GM19468 (cell line): ENCODE measurements at regions not wholly inside any gene's neighbourhood (a gene's known extent, or its start where the extent isn't known, plus 50 kb on each side); places are given as distances from the start of the nearest gene placed in this dataset.

ENCODE experiments used
- ATAC-seq: cut with Tn5 transposase; IDR thresholded peaks from one replicate; pipeline ENCODE4 v1.9.1; 2021; ENCODE audit warnings: mild to moderate bottlenecking, moderate library complexity, moderate number of reproducible peaks; ENCODE audit not compliant: unreplicated experiment; ENCODE audit errors: extremely low read depth

DNA sequence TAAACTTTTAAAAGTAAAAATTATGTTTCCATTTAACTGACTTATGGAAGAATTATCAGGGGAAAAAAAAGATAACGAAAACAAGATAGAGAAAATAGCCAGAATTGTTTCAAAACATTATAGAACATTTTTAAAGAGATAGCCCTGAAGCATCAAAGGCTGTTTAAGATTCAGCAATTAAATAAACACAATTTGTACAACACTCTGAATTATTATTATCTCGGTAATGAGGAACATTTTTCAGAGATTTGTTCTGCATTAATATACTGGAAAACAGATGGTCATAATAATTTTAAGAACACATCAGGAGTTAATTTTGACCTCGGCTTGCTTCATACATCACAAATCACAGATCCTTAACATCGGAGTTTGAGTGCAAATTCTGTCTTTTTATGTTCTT is 643.8 kb downstream of the SORCS1 start:
- ATAC-seq: no peak

DNA sequence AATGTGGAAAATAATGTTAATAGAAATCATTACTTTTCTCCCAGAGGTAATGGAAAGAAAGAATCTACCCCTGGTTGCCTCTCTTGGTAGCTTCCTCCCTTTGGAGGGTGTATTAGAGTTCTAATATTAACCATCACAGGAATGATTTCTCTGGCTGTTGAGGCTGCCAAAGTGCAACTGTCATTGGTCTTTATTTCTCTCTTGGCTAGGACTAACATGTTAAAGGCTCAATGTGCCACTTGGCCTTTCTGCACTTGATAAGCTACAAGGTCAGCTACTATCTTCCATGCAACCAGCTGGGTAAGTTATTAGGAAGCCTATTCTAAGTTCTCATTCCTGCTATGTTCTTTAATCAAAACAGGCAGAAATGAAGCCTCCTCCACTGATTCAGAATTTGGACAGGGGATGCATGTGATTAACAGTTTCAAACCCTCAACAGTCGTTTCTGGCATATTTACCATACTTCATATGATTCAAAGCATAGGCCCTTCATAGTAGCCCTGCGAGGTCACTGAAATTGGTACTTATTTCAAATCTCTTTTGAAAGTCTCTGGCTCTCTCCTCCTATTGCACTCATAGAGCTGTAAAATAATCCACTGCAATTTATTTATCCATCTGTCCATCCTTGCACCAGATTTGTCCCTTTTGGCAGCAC is 645.0 kb downstream of the SORCS1 start:
- no peak for ATAC-seq

DNA sequence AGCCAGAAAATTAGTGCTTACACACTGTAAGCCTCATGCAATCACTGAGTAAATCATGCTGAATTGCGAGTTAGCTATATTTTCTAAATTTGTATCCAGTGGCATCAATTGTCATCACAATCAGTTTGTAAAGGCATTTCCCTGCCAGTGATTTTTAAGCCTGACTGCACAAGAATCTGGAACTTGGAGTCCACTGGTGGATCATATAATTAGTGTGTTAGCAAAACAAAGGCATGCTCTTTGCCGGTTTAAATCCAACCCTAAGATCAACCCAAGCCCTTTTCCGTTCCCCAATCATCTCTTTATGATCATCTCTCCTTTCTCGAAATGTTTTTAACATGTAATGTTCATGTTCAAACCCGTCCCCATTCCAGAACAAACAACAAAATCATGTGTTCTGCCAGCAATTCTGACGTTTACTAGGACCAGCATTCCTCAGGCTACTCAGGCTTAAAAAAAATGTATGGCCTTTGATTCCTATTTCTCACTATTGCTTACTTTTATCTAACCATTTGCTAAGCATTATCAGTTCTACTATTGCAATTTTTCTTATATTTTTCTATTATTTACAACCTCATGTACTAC is 649.2 kb downstream of the SORCS1 start:
- ATAC-seq: no peak

DNA sequence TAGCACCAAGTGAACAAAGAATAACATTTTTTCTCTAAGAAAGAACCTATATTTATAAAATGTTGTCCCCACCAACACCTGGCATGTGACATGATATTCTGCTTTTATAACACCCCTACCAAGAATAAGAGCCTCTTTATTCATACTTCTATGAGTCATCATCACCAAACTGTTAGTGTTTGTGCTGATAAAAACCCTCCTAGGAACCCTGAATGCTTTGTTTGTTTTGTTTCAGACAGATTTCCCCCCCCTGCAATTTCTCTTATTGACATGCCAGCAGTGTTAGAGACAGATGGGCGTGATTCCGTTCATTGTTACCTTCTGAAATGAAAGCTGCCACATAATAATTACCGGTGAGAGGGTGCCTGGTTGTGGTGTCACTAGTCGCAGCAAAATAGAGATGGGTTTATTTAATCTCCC is 651.1 kb downstream of the SORCS1 start:
- no peak for ATAC-seq

DNA sequence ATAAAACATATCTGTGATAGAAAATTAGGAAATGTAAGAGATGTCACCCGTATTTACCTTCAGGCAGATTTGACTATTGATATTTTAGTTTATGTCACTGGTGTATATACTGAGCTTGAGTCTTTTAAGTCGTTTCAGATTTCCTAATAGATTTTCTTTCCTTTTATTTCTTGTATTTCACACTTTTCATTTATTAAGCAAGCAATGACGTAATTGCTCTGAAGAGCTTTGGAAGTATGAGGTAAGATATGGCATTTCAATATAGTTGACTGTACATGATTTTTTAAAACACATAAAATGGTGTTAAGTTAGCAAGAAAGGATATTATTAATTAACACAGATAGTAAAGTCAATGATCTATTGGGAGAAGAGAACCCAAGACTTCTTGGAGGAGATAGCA is 652.6 kb downstream of the SORCS1 start:
- ATAC-seq: no peak

DNA sequence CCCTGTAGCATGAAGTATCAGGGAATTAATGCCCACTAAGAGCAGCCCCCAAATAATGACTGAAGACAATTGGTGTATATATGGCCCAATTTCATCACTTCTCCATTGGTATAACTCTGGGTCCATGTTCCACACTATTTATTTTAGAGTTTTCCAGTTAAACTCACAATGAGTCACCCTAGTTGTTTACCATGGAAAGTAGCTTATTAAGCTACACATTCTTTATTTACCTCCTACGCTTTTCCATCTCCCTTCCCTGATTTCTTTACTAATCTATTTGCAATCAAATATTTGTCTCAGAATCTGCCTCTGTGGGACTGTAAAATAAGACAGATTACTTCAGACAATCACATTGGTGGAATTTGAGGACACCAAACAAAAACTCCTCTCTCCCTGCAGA is 655.6 kb downstream of the SORCS1 start:
- ATAC-seq: no peak

DNA sequence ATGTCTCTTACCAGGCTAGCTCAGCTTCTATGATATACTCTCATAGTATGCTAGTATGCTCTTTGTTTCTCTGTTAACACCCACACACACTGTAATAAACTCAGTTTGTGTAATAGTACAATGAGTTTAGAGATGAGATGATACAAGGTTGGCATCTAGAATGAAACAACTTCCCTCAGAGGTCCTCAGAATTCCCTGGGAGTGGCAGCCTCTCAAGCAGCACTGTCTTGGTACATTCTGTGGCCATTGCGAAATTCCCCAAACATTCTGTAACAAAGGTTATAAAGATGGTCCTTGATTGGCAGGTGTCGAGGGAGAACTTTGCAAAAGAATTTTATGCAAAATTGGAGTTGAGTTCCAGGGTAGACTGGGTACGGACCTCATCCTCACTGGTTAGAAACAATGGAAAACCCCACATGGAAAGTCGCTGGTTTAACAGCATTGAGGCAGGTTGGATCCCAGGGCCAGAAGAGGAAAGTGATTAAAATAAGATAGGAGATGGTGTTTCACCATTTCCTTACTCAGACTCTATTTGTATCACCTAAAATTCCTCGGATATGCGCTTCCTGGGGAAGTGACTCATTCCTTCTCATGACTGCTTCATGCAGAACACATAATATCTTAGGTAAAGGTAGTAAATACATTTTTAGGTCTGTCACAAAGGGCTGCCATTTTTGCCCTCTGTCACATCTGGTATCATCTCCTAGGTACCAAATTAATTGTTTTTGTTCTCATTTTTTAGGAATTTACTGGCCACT is 657.8 kb downstream of the SORCS1 start:
- no peak for ATAC-seq

DNA sequence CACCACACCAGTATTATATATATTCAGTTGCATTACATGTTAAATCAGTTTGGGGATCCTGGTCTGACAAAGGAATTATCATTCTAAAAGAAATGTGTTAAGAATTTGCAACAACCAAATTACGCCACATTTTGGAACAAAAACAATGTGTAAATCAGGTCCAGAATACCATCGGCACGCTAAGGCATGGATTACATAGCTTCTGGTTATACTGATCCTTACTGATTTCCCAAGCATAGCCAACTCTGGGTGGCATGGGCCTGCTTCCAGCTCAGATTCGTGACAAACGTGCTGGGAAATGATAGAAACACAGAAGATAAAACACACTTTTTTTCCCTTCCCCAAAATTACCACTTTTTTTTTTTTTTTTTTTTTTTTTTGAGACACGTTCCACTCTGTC is 660.0 kb downstream of the SORCS1 start:
- ATAC-seq: no peak

DNA sequence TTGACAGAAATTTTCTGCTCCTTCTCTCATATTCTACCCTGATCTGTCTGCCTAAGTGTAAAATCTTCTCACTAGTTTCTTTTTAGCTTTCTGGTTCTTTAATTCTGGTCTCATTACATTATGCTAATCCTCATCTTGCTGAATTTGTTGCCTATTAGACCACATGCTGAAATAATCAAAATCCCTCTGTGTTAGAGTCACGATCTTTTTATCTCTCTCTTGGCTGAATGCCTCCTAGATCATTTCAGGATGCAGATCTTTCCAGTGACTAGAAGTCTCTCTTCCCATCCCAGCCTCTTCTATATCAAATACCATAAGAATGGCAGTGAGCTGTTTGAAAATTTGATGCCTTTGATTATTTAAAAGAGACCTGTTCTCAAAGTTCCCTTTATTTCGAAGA is 661.9 kb downstream of the SORCS1 start:
- no peak for ATAC-seq

DNA sequence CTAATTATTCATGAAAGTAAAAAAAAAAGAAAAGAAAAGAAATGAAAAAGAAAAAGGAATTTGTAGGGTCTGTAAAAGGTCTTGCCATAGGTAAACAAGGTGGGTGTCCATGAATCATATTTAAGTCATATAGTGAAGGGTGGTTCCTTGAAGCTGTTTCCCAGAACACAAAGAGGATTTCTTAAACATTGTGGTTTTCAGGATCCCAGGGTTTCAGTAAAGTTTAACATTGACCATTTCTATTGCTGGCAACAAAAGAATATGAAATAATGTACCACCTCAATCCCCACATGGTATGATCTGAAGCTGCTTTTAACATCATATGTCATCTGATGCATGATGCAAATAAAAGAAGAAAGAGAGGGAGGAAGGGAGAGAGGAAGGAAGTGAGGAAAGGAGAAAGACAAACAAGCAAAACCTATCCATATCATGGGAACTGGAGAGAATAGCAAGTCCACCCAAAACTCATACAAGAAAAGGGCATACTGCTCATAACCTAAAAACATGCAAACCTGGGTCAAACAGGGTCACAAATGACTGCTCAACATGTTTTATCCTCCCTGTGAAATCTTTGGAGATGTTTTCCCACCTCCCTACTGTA is 663.5 kb downstream of the SORCS1 start:
- no peak for ATAC-seq

DNA sequence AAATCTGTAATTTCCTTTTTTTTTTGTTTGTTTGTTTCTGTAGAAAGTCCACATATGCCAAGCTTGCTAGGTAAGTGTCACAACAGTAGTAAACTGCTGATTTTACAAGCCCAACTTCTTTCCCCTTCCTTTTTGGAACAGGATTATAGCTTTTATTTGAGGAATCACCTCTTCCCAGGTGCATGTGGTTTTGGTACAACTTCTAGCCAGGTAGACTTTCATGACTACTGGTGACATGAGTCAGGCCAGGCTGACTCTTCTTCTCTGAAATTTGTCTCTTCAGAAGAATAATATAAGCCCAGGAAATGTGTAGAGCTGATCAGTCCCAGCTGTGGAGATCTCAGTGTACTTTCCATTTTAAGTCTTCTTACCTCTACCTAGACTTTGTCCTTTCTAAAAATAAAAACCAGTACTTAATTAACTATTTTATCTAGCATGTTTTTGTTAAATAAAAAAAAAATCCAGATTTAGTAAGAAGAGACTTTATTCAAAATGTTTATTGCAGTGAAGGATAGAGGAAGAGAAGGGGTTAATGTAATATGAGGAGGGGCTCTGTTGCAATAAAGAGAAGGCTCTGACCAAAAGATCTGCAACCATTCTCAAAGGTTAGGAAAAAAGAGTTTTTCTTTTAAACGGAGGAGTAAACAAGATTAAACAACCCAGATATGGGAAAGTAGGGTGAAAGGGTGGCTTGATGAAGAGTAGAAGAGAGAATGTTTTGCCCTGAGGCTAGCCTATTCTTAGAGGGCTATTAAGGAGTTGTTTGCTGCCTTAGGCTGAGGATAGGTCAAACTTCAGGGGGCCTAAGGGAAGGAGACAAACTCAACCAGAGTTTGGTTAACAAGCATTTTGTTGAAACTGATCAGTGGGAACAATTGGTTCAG is 664.2 kb downstream of the SORCS1 start:
- no peak for ATAC-seq

DNA sequence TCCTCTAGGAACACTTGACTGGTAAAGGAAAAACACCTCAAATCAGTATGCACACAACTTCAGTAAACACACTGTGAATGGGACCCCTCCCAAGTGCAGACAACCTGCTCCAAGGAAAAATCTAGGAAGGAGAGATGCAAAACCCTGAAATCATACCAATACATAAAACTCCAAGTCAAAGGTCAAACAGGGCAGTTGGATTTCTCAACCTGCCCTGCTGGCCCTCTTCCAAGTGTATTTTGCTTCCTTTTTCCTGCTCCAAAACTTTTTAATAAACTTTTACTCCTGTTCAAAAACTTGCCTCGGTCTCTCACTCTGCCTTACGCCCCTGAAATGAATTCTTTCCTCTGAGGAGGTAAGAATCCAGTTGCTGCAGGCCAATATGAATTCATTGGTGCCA is 665.1 kb downstream of the SORCS1 start:
- no peak for ATAC-seq

DNA sequence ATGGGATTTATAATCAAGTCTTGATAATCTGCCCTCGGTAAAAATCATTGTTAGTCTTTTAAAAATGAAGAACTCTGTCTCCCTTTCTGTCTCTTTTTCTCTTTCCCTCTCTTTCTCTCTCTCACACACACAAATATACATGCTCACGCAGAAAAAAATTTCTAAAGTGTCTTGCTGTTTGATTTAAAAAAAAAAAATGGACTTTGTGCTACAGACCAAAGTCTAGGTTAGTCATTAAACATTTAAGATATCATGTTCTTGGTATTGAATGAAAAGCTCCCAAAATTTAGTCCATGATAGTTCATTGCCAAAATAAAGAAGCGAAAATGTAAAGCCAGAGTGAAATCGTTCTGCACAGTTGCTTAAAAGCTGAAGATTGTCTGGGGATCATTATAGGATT is 665.8 kb downstream of the SORCS1 start:
- no peak for ATAC-seq

DNA sequence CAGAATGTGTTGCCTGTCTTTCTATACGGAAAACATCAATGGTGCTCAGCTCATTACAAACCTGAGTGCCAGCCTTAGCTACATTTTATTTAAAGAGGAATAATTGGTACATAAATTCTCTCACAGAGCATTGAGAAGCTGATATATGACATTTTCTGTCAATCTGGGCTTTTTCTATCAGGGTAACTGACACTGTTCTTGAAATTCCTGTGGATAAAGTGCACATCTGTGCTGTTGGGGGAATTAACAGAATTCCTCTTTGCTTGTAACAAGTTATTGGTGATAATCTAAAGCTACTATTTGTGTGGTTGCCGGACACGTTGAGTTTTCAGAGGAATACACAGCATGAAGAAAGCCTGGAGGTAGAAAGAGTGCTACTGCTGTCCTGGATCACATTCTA is 668.6 kb downstream of the SORCS1 start:
- ATAC-seq: no peak

DNA sequence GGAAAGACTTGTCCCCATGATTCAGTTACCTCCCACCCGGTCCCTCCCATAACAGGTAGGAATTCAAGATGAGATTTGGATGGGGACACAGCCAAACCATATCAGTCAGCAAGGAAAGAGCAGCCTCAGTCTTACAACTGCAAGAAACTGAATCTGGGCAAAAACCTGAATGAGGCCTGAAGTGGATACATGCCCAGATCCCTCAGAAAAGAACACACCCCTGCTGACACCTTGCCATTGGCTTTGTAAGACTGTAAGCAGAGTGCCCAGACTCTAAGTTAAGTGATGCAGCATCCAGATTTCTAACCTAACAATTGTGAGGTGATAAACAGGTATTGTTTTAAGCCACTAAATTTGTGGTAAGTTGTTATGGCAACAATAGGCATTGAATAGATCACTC is 670.8 kb downstream of the SORCS1 start:
- no peak for ATAC-seq

DNA sequence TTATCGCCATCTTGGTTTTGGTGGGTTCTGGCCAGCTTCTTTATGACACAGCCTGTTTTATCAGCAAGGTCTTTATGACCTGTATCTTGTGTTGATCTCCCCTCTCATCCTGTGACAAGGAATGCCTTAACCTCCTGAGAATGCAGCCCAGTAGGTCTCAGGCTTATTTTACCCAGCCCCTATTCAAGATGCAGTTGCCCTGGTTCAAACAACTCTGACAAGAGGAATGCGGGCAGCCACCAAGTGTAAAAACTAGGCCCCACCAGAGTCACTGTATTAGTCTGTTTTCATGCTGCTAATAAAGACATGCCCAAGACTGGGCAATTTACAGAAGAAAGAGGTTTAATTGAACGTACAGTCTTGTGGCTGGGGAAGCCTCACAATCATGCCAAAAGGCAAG is 671.3 kb downstream of the SORCS1 start:
- no peak for ATAC-seq

DNA sequence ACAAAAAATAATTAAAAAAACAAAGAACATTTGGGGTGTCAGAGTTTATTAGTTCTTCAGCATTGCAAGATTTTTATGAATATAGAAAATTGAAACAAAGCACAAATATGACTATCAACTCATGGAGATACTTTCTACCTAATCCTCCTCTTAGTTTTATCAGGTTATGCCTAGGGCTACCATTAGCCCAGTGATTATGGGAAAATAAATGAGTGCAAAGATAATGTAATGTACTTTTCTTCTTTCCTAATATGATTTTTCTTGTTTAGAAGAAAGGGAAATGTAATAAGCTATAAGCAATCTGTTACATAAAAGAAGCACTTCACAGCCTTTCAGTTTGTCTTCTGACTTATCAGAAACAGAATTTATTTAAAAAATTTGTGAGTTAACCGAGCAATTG is 676.8 kb downstream of the SORCS1 start:
- no peak for ATAC-seq

DNA sequence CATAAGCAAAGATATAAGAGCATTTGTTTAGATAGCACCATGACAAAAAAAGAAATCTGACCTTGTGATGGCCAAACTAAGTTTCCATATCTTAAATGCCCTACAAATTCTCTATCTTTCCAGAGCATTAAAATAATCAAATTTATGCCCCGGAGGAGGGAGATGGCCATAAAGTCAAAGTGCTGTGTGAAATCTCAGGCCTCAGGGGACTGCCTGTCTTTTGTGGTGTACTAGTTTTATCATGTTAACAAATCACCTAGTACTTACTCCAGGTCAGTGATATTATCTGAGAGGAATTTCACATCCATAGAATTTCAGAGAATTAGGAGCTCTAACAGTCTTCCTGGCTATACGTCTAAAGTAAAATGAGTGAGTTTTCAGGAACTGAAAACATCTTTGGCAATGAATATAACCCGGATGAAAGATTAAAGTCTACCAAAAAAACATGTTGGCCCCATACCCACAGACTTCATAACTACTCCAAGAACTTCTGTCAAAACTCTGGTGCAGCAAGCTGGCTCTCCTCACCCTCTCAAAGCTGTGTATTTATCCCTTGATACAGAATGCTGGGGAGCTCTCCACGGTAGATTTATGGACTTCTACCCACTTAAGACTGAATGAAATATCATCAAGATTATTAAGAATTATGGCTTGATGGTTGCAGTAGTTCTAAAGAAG is 682.8 kb downstream of the SORCS1 start:
- no peak for ATAC-seq

DNA sequence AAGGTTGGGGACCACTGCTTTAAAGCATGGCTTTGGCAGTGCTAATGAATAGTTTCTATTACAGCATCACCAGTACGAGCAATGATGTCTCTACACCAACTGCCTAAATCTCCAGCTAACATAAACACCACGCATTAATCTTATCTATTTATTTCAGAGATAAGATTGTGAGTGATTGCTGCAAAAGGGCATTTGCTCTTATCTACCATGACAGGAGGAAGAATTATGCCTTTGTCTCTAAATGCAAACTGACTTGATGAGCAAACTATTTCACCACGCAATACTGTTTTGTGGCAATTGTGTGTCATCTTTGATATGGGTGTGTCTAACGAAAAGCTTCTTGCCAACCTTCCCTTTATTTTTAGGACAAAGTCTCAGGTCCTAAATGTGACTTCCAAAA is 684.9 kb downstream of the SORCS1 start:
- no peak for ATAC-seq

DNA sequence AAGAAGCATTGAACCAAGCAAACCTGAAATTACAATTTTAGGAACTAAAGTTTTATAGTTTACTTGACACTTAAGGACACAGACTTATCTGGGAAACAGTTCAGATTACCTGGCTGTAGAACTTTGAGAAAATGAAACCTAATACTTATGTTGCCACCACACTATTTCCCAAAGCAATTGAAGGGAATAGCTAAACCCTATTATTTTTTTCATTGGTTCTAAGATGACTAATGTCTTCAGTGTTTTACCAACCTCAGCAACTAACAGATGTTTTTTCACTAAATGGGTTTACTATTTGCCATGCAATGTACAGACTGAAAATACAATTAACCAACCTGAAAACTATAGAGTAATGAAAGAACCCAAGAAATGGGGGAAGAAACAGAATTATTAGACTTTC is 689.6 kb downstream of the SORCS1 start:
- no peak for ATAC-seq
